Stimulated activated CD4-positive, alpha-beta T cell treated with anti-CD3 and anti-CD28 coated beads, Interleukin-1b, Interleukin-23, amount 100 ng/mL, for 4 hours (primary cell): ENCODE measurements at regions not wholly inside any gene's neighbourhood (a gene's known extent, or its start where the extent isn't known, plus 50 kb on each side); places are given as distances from the start of the nearest gene placed in this dataset.

Source experiments
- DNase-seq, 2 donors: peaks; one replicate each; pipeline ENCODE4 v3.0.0-alpha.2; 2020; ENCODE audit warnings: low read depth in 2 of 2

DNA sequence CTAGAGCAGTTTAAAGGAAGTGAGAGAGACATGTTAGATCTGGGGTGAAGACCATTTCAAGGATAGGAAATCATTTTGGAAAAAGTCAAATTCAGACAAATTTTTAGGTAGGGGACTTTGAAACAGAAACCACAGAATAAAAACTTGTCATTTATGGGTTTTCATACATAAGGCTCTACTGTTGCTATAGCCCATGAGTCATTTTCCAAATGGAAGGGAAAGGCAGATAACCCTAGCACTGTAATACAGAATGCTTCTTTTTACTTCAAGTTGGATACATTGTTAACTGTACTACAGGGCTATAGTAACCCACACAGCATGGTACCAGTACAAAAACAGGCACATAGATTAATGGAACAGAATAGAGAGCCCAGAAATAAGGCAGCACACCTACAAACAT is 455.4 kb downstream of the EBF1 start:
- DNase-seq = no peak

GRCh38 chr5:158643840-158644239 is 455.9 kb downstream of the EBF1 start:
- DNase-seq = no peak

GRCh38 chr5:158642879-158643278 is 456.8 kb downstream of the EBF1 start:
- no peak for DNase-seq

DNA sequence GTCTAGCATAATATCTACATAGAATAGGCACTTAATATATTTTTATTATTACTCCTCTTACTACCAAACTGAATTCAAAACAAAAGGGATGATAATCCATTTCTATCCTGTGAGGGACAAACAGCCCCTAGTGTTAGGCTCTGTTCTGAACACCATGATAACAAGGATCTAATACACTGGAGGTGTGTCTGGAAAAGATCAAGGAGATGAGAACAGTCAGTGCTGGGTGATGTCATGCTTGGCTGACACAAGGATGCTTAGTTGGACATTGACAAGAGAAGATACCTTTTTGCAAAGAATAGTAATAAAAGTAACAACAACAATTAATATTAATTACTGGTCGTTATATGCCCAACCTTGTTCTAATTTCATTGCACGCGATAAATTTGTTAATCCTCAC is 458.7 kb downstream of the EBF1 start:
- DNase-seq = no peak

- DNase-seq = no peak
Observed at GRCh38 chr5:158640593-158640980, 459.1 kb downstream of the EBF1 start.

DNA sequence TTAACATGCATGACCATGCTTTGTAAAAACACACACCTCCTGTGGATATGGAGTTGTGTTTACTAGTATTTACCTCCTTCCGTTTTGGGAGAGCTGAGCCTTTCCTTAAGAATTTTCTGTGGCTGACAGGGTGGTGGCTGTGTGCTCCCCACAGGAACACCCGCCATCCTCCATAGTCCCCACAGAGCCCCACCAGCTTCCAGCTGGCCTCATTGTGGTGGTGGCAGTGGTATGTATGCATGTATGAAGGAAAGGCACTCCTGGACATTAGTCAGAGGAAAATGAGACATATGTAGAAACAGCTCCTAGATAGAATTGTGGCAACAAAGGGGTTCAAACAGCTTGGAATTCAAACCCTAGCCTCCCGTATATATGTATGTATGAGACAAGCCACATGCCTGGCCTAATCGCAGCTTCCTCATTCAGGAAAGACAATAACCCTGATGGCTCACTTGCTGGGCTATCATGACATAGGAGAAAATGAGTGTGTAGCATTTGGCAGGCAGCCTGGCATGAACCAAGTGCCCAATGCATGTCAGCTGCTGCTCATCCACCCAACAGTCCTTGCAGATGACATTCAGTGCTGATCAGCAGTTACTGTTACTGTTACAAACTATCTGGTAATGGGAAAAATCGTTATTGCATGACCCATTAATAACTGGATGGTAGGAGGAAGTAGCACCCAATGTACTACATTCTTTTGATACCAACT is 459.7 kb downstream of the EBF1 start:
- DNase-seq = no peak

GRCh38 chr5:158638396-158638795 is 461.3 kb downstream of the EBF1 start:
- no peak for DNase-seq

- no peak for DNase-seq
Observed at GRCh38 chr5:158637039-158637438, 462.7 kb downstream of the EBF1 start.

GRCh38 chr5:158635565-158635964 is 464.2 kb downstream of the EBF1 start:
- no peak for DNase-seq

DNA sequence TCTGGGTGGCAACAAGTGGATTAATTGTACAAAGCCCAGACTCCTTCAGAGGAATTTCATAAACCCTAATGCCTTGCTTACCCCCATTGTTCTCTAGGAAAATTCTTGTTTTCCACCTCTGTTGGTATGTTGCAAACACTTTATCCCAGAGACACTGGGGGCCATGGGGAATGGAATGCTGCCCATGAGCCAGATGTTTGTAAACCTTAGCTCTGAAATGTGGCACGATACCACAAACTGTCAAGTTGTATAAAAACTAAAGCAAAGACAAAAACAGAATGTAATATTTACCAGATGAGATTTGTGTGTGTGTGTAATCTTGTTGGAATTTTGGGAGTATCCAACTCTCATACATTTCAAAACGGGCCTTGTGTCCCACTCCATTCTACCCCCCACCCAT is 465.0 kb downstream of the EBF1 start:
- no peak for DNase-seq

GRCh38 chr5:158629591-158630312 is 470.0 kb downstream of the EBF1 start:
- DNase-seq = no peak

GRCh38 chr5:158626718-158627117 is 473.0 kb downstream of the EBF1 start:
- DNase-seq = no peak

- no peak for DNase-seq
Observed at GRCh38 chr5:158623971-158624370, 475.7 kb downstream of the EBF1 start.

DNA sequence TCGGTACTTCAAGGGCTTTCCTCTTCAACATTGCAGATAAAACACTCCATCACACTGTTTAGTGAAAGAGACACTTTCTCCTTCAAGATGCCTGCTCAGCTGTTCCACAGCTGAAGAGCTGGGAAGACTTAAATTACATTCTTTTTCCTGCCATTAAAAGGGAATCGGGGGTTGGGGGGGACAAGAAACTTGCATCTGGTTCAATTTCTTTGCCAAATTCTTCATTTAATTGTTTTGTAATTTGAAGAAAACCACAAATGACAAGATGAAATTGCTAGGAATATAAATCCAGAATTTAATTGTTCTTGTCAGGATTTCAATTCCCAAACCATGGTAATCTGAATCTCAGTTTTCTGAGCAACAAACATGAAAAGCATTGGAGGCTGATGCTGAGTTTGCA is 478.3 kb downstream of the EBF1 start:
- no peak for DNase-seq

- DNase-seq = no peak
Observed at GRCh38 chr5:158619083-158619788, 480.5 kb downstream of the EBF1 start.

GRCh38 chr5:158618256-158618655 is 481.5 kb downstream of the EBF1 start:
- DNase-seq = no peak

- DNase-seq = no peak
Observed at GRCh38 chr5:158616707-158617106, 483.0 kb downstream of the EBF1 start.

DNA sequence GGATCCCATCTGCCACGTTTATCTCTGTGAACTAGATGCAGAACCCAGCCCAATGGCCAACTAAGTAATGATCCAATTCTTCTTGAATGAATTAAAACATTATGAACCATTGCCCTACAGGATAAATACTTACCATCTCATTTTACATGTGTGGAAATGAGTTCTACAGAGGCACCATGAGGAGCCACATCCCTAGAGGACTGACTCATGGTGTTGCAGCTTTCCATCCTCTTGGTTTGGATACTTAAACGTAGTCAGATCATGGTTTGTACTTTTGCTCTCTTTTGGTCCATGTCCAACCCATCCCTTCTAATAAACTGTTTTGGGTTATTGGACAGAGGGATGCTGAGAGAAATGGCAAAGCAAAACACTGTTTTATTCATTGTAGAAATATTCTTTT is 484.8 kb downstream of the EBF1 start:
- DNase-seq = no peak

DNA sequence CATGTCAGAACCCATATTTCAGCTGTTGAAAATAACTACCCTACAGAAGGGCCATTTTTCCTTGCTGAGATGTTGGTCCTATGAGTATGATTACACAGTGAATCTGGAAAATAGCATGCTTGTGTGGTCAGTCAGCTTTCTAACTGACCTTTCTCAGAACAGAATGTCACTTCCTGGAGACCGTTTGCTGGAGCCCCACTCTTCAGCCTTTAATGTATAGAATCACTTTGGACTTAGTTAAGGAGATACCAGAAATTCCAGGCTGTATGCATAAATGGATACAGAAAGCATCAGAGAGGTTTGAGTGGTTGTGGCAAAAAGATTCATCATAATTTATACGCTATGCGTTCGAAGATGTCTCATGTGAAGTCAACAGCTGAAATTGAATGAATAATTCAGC is 488.1 kb downstream of the EBF1 start:
- DNase-seq = no peak

DNA sequence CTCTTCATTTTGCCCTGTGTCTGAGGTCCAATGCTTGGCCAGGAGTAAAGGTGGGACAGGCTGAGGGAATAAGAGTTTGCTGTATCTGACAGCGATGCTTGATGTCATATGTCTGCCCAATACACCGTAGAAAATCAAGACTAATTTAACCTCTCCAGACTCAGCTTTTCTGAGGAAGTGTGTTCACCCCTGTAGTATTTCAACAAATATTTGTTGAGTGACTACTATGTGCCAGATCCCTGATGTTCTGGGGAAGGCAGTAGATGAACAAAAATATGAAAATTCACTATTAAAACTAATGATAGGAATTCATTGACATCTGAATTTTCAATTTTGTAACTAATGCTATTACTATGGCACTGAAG is 489.7 kb downstream of the EBF1 start:
- DNase-seq = no peak

GRCh38 chr5:158609333-158610050 is 490.2 kb downstream of the EBF1 start:
- no peak for DNase-seq

DNA sequence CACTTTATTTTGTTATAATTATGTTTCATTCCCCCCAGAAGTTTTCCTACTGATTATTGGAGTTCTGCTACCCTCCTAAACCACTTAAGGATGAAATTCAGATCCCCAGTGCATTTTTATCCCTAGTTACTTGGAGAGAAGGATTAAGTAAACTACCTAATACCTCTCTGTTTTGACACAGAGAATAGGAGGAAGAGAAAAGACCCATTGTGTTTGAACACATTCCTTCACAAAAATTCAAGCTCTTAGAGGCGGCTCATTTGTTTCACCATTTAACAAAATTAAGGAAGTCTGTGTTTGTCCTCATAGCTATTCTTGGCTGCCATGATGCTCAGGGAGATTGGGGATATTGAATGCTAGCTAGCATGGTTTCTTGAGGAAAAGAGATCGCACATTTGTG is 492.6 kb downstream of the EBF1 start:
- no peak for DNase-seq
